GM18861 (cell line): ENCODE measurements at regions not wholly inside any gene's neighbourhood (a gene's known extent, or its start where the extent isn't known, plus 50 kb on each side); places are given as distances from the start of the nearest gene placed in this dataset.

Experiments used
- ATAC-seq: cut with Tn5 transposase; IDR thresholded peaks from one replicate; pipeline ENCODE4 v1.9.1; 2021; ENCODE audit not compliant: unreplicated experiment

GRCh38 chr3:147755310-147755709 is 346.1 kb downstream of the ZIC1 start:
- no peak for ATAC-seq

- ATAC-seq, result no peak
Observed at GRCh38 chr3:147756476-147756875, 347.3 kb downstream of the ZIC1 start.

GRCh38 chr3:147757866-147758265 is 348.7 kb downstream of the ZIC1 start:
- ATAC-seq, result no peak

- no peak for ATAC-seq
Observed at GRCh38 chr3:147758771-147759170, 349.6 kb downstream of the ZIC1 start.

GRCh38 chr3:147760085-147760484 is 350.9 kb downstream of the ZIC1 start:
- no peak for ATAC-seq

GRCh38 chr3:147760941-147761340 is 351.8 kb downstream of the ZIC1 start:
- no peak for ATAC-seq

- no peak for ATAC-seq
Observed at GRCh38 chr3:147773116-147773630, 364.0 kb downstream of the ZIC1 start.

- ATAC-seq, result no peak
Observed at GRCh38 chr3:147775411-147775810, 366.2 kb downstream of the ZIC1 start.

- no peak for ATAC-seq
Observed at GRCh38 chr3:147775816-147776530, 366.8 kb downstream of the ZIC1 start.

GRCh38 chr3:147793841-147794240 is 384.7 kb downstream of the ZIC1 start:
- ATAC-seq, result no peak

GRCh38 chr3:147794596-147794995 is 385.4 kb downstream of the ZIC1 start:
- ATAC-seq, result no peak

GRCh38 chr3:147795418-147795817 is 386.3 kb downstream of the ZIC1 start:
- ATAC-seq, result no peak

- no peak for ATAC-seq
Observed at GRCh38 chr3:147797095-147797494, 387.9 kb downstream of the ZIC1 start.

- no peak for ATAC-seq
Observed at GRCh38 chr3:147799601-147800000, 390.4 kb downstream of the ZIC1 start.

- ATAC-seq, result no peak
Observed at GRCh38 chr3:147807776-147808175, 398.6 kb downstream of the ZIC1 start.

- no peak for ATAC-seq
Observed at GRCh38 chr3:147809206-147809605, 400.0 kb downstream of the ZIC1 start.

GRCh38 chr3:147812186-147812911 is 403.2 kb downstream of the ZIC1 start:
- no peak for ATAC-seq

- no peak for ATAC-seq
Observed at GRCh38 chr3:147813256-147813655, 404.1 kb downstream of the ZIC1 start.

- ATAC-seq, result no peak
Observed at GRCh38 chr3:147816752-147817151, 407.6 kb downstream of the ZIC1 start.

GRCh38 chr3:147832611-147833010 is 423.4 kb downstream of the ZIC1 start:
- no peak for ATAC-seq

- no peak for ATAC-seq
Observed at GRCh38 chr3:147836330-147836729, 427.2 kb downstream of the ZIC1 start.

GRCh38 chr3:147838652-147839051 is 429.5 kb downstream of the ZIC1 start:
- ATAC-seq, result peak; percentile 77
